HEK293 (cell line): ENCODE measurements at regions not wholly inside any gene's neighbourhood (a gene's known extent, or its start where the extent isn't known, plus 50 kb on each side); places are given as distances from the start of the nearest gene placed in this dataset.

ENCODE experiments used
- CTCF ChIA-PET: fragments of 350-600 bp; formaldehyde crosslinking; extraction: SDS; loops from one replicate; lab custom pipeline; 2021; ENCODE audit warnings: antibody characterized with exemption; lab: Yijun Ruan, JAX
- POLR2A ChIA-PET: fragments of 300-600 bp; formaldehyde crosslinking; extraction: SDS; loops from one replicate; lab custom pipeline; 2020; ENCODE audit warnings: antibody characterized with exemption, inconsistent platforms; lab: Yijun Ruan, JAX
- H3K27ac ChIP-seq: fragments of 200-500 bp; sonication (Bioruptor generic); 2 replicates; pipeline ENCODE4 v1.5.1; 2014; ENCODE audit warnings: low read depth, low read length, control low read depth, inconsistent platforms; ENCODE audit errors: extremely low read depth
- H3K36me3 ChIP-seq, 2 experiments: fragments of 200-500 bp in 1 of 2; sonication (Bioruptor generic) in 1 of 2; 1 replicate in 1 of 2; 2 replicates in 1 of 2; pipeline ENCODE4 v1.5.1; 2014 to 2017; ENCODE audit warnings: inconsistent platforms in 2 of 2, low read length in 2 of 2; ENCODE audit not compliant: control insufficient read depth in 2 of 2, insufficient read depth in 1 of 2
- H3K4me1 ChIP-seq: fragments of 200-500 bp; sonication (Bioruptor generic); 2 replicates; pipeline ENCODE4 v1.5.1; 2014; ENCODE audit warnings: mild to moderate bottlenecking, low read length, inconsistent platforms; ENCODE audit not compliant: control insufficient read depth, insufficient read depth
- H3K4me3 ChIP-seq: 2 replicates; pipeline ENCODE4 v1.5.1; 2011; ENCODE audit warnings: low read depth, mild to moderate bottlenecking, control low read depth, low read length, moderate library complexity
- H3K9me3 ChIP-seq: fragments of 200-500 bp; sonication (Bioruptor generic); 2 replicates; pipeline ENCODE4 v1.5.1; 2014; ENCODE audit warnings: low read depth, low read length, inconsistent platforms; ENCODE audit not compliant: control insufficient read depth, insufficient read depth
- KLF10 ChIP-seq: fragments of 450-650 bp; IDR thresholded peaks from 2 replicates; pipeline ENCODE4 v1.5.1; 2018; ENCODE audit warnings: missing biosample characterization, mild to moderate bottlenecking, missing genetic modification characterization
- KLF8 ChIP-seq: fragments of 450-650 bp; formaldehyde crosslinking; IDR thresholded peaks from 2 replicates; pipeline ENCODE4 v1.5.1; 2016; ENCODE audit warnings: missing biosample characterization, missing genetic modification characterization
- OSR2 ChIP-seq: fragments of 450-650 bp; formaldehyde crosslinking; IDR thresholded peaks from 2 replicates; pipeline ENCODE4 v1.5.1; 2016; ENCODE audit warnings: missing biosample characterization, missing genetic modification characterization
- RBAK ChIP-seq: fragments of 450-650 bp; formaldehyde crosslinking; IDR thresholded peaks from 2 replicates; pipeline ENCODE4 v1.5.1; 2016; ENCODE audit warnings: missing biosample characterization, missing genetic modification characterization
- ZFP3 ChIP-seq: fragments of 450-650 bp; formaldehyde crosslinking; IDR thresholded peaks from 2 replicates; pipeline ENCODE4 v1.5.1; 2016; ENCODE audit warnings: low read depth, missing biosample characterization, missing genetic modification characterization
- ZFP41 ChIP-seq: fragments of 450-650 bp; formaldehyde crosslinking; IDR thresholded peaks from 2 replicates; pipeline ENCODE4 v1.5.1; 2016; ENCODE audit warnings: missing biosample characterization, missing genetic modification characterization, borderline replicate concordance
- ZFP69B ChIP-seq: fragments of 450-650 bp; formaldehyde crosslinking; IDR thresholded peaks from 2 replicates; pipeline ENCODE4 v1.5.1; 2016; ENCODE audit warnings: missing biosample characterization, missing genetic modification characterization
- ZNF155 ChIP-seq: fragments of 450-650 bp; formaldehyde crosslinking; IDR thresholded peaks from 2 replicates; pipeline ENCODE4 v1.5.1; 2016; ENCODE audit warnings: missing biosample characterization, missing genetic modification characterization
- ZNF169 ChIP-seq: fragments of 450-650 bp; formaldehyde crosslinking; IDR thresholded peaks from 2 replicates; pipeline ENCODE4 v1.5.1; 2016; ENCODE audit warnings: missing biosample characterization, missing genetic modification characterization
- ZNF239 ChIP-seq: fragments of 450-650 bp; formaldehyde crosslinking; IDR thresholded peaks from 2 replicates; pipeline ENCODE4 v1.5.1; 2016; ENCODE audit warnings: missing biosample characterization, missing genetic modification characterization
- ZNF324 ChIP-seq: fragments of 450-650 bp; formaldehyde crosslinking; IDR thresholded peaks from 2 replicates; pipeline ENCODE4 v1.5.1; 2016; ENCODE audit warnings: missing biosample characterization, missing genetic modification characterization
- ZNF335 ChIP-seq: fragments of 450-650 bp; formaldehyde crosslinking; conservative IDR thresholded peaks from 2 replicates; pipeline ENCODE4 v1.5.1; 2016; ENCODE audit warnings: missing biosample characterization, missing genetic modification characterization
- ZNF341 ChIP-seq: fragments of 450-650 bp; formaldehyde crosslinking; IDR thresholded peaks from 2 replicates; pipeline ENCODE4; 2016; ENCODE audit warnings: low read depth, missing biosample characterization, missing genetic modification characterization
- ZNF354C ChIP-seq: fragments of 450-650 bp; formaldehyde crosslinking; IDR thresholded peaks from 2 replicates; pipeline ENCODE4 v1.5.1; 2016; ENCODE audit warnings: missing biosample characterization, missing genetic modification characterization, low read depth, borderline replicate concordance
- ZNF548 ChIP-seq: fragments of 450-650 bp; formaldehyde crosslinking; IDR thresholded peaks from 2 replicates; pipeline ENCODE4 v1.5.1; 2016; ENCODE audit warnings: missing biosample characterization, missing genetic modification characterization
- ZNF558 ChIP-seq: fragments of 450-650 bp; formaldehyde crosslinking; IDR thresholded peaks from 2 replicates; pipeline ENCODE4 v1.5.1; 2016; ENCODE audit warnings: missing biosample characterization, missing genetic modification characterization
- ZNF561 ChIP-seq: fragments of 450-650 bp; IDR thresholded peaks from 2 replicates; pipeline ENCODE4 v1.5.1; 2018; ENCODE audit warnings: missing biosample characterization, missing genetic modification characterization, borderline replicate concordance
- ZNF596 ChIP-seq: fragments of 450-650 bp; IDR thresholded peaks from 2 replicates; pipeline ENCODE4 v1.5.0; 2018; ENCODE audit warnings: missing biosample characterization, mild to moderate bottlenecking, missing genetic modification characterization, moderate library complexity
- ZNF610 ChIP-seq: fragments of 450-650 bp; formaldehyde crosslinking; IDR thresholded peaks from 2 replicates; pipeline ENCODE4 v1.5.1; 2016; ENCODE audit warnings: missing biosample characterization, missing genetic modification characterization, borderline replicate concordance
- ZNF777 ChIP-seq: fragments of 450-650 bp; formaldehyde crosslinking; IDR thresholded peaks from 2 replicates; pipeline ENCODE4 v1.5.1; 2017; ENCODE audit warnings: missing biosample characterization, missing genetic modification characterization, borderline replicate concordance
- ZNF830 ChIP-seq: fragments of 450-650 bp; IDR thresholded peaks from 2 replicates; pipeline ENCODE4 v1.5.0; 2018; ENCODE audit warnings: missing biosample characterization, missing genetic modification characterization, low read depth, mild to moderate bottlenecking, moderate library complexity
- ZSCAN23 ChIP-seq: fragments of 450-650 bp; formaldehyde crosslinking; IDR thresholded peaks from 2 replicates; pipeline ENCODE4 v1.5.1; 2016; ENCODE audit warnings: missing biosample characterization, missing genetic modification characterization
- TF ChIP-seq, protein P1 (sequence below): fragments of 450-650 bp; formaldehyde crosslinking; IDR thresholded peaks from 2 replicates; pipeline ENCODE4 v1.5.1; 2016; ENCODE audit warnings: missing biosample characterization, missing genetic modification characterization
- TF ChIP-seq, protein P2 (sequence below): fragments of 450-650 bp; formaldehyde crosslinking; IDR thresholded peaks from 2 replicates; pipeline ENCODE4 v1.5.1; 2016; ENCODE audit warnings: missing biosample characterization, missing genetic modification characterization
- TF ChIP-seq, protein P3 (sequence below): fragments of 450-650 bp; formaldehyde crosslinking; IDR thresholded peaks from 2 replicates; pipeline ENCODE4 v1.5.1; 2016; ENCODE audit warnings: missing biosample characterization, missing genetic modification characterization
- TF ChIP-seq, protein P4 (sequence below): sonication (generic); formaldehyde crosslinking; IDR thresholded peaks from 2 replicates; pipeline ENCODE4 v1.8.1; 2022; ENCODE audit warnings: mild to moderate bottlenecking, moderate library complexity, missing genetic modification reagents
- TF ChIP-seq, protein P5 (sequence below): fragments of 450-650 bp; formaldehyde crosslinking; IDR thresholded peaks from 2 replicates; pipeline ENCODE4 v1.5.1; 2016; ENCODE audit warnings: missing biosample characterization, missing genetic modification characterization

DNA sequence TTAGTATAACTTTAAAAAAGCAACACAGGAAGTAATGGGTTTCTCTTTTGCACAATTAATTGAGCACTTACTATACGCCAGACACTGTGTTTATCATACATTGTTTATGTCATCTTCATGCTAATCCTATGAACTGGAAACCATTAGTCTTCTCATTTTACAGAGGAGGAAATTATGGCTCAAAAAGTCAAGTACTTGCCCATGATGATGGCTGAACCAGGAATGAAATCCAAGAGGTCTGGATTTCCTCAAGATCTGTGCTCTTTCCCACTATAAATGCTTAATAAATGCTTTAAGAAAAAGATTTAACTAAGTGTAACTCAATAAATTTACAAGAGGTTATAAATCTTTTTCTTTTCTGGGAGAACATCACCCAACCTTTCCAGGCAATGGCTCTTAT lies 303.7 kb upstream of the RRP15 start (continued):
- TF ChIP-seq, protein P1, sequence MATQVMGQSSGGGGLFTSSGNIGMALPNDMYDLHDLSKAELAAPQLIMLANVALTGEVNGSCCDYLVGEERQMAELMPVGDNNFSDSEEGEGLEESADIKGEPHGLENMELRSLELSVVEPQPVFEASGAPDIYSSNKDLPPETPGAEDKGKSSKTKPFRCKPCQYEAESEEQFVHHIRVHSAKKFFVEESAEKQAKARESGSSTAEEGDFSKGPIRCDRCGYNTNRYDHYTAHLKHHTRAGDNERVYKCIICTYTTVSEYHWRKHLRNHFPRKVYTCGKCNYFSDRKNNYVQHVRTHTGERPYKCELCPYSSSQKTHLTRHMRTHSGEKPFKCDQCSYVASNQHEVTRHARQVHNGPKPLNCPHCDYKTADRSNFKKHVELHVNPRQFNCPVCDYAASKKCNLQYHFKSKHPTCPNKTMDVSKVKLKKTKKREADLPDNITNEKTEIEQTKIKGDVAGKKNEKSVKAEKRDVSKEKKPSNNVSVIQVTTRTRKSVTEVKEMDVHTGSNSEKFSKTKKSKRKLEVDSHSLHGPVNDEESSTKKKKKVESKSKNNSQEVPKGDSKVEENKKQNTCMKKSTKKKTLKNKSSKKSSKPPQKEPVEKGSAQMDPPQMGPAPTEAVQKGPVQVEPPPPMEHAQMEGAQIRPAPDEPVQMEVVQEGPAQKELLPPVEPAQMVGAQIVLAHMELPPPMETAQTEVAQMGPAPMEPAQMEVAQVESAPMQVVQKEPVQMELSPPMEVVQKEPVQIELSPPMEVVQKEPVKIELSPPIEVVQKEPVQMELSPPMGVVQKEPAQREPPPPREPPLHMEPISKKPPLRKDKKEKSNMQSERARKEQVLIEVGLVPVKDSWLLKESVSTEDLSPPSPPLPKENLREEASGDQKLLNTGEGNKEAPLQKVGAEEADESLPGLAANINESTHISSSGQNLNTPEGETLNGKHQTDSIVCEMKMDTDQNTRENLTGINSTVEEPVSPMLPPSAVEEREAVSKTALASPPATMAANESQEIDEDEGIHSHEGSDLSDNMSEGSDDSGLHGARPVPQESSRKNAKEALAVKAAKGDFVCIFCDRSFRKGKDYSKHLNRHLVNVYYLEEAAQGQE: no peak
- TF ChIP-seq ZFP69B (tag by site-specific recombination) (no peak), RBAK (tag by site-specific recombination) (no peak), ZNF169 (tag by site-specific recombination) (no peak), ZFP3 (tag by site-specific recombination) (no peak), ZNF830 (tag by site-specific recombination) (no peak), ZNF596 (no peak), KLF10 (tag by site-specific recombination) (no peak), ZNF155 (no peak), OSR2 (tag by site-specific recombination) (no peak)
- TF ChIP-seq, protein P2, sequence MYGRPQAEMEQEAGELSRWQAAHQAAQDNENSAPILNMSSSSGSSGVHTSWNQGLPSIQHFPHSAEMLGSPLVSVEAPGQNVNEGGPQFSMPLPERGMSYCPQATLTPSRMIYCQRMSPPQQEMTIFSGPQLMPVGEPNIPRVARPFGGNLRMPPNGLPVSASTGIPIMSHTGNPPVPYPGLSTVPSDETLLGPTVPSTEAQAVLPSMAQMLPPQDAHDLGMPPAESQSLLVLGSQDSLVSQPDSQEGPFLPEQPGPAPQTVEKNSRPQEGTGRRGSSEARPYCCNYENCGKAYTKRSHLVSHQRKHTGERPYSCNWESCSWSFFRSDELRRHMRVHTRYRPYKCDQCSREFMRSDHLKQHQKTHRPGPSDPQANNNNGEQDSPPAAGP (tag by site-specific recombination): no peak
- TF ChIP-seq, protein P3, sequence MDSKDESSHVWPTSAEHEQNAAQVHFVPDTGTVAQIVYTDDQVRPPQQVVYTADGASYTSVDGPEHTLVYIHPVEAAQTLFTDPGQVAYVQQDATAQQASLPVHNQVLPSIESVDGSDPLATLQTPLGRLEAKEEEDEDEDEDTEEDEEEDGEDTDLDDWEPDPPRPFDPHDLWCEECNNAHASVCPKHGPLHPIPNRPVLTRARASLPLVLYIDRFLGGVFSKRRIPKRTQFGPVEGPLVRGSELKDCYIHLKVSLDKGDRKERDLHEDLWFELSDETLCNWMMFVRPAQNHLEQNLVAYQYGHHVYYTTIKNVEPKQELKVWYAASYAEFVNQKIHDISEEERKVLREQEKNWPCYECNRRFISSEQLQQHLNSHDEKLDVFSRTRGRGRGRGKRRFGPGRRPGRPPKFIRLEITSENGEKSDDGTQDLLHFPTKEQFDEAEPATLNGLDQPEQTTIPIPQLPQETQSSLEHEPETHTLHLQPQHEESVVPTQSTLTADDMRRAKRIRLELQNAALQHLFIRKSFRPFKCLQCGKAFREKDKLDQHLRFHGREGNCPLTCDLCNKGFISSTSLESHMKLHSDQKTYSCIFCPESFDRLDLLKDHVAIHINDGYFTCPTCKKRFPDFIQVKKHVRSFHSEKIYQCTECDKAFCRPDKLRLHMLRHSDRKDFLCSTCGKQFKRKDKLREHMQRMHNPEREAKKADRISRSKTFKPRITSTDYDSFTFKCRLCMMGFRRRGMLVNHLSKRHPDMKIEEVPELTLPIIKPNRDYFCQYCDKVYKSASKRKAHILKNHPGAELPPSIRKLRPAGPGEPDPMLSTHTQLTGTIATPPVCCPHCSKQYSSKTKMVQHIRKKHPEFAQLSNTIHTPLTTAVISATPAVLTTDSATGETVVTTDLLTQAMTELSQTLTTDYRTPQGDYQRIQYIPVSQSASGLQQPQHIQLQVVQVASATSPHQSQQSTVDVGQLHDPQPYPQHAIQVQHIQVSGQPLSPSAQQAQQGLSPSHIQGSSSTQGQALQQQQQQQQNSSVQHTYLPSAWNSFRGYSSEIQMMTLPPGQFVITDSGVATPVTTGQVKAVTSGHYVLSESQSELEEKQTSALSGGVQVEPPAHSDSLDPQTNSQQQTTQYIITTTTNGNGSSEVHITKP (tag by site-specific recombination): no peak
- TF ChIP-seq, protein P4, sequence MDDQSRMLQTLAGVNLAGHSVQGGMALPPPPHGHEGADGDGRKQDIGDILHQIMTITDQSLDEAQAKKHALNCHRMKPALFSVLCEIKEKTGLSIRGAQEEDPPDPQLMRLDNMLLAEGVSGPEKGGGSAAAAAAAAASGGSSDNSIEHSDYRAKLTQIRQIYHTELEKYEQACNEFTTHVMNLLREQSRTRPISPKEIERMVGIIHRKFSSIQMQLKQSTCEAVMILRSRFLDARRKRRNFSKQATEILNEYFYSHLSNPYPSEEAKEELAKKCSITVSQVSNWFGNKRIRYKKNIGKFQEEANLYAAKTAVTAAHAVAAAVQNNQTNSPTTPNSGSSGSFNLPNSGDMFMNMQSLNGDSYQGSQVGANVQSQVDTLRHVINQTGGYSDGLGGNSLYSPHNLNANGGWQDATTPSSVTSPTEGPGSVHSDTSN: no peak

DNA sequence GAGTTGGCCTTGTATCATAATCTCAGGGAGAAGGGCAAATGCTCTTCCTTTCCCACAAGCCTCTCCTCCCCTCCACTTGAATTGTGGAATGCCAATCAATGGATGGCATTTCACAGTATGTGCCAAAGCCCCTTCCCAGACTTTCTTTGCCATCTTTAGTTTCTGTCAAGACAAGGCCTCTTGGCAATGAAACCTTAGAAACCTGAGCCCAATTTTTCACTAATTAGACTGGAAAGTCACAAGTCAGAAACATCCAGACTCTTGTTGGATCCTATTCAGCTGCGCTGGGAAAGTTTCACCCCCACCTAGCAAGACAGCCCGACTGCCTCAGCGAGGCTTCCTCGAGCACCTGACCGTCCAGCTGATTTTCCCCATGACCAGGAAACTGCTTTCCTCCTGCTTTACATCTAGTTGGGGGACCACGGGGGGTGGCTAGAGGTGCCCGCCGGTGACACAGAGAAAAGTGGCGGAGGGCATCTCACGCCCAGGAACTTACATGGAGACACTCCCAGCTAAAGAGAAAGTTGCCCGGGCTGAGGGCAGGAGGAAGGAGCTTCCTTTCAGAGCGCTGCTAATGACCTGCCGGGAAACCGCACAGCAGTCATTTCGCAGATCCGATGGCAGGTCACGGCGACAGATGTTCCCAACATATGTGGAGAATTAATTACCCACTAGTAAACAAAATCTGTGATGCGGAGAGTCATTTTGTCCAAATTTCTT lies 302.6 kb upstream of the RRP15 start:
- Histone ChIP-seq H3K27ac (no peak overlapping the region), H3K4me1 (no peaks in the 10 kb centered on the region), H3K4me3 (no peak overlapping the region), H3K9me3 (no peaks in the 10 kb centered on the region), H3K36me3 (no peaks in the 10 kb centered on the region)
- ChIA-PET POLR2A (no interaction called here), CTCF (interaction anchor here (0.5 kb wide), 1 partner anchor 347 kb away, joined by 3 read pairs; no protein-coding TSS in a partner anchor)
- TF ChIP-seq ZNF558 (tag by site-specific recombination): no peak
- TF ChIP-seq ZSCAN23 (tag by site-specific recombination): no peak
- TF ChIP-seq, protein P5, sequence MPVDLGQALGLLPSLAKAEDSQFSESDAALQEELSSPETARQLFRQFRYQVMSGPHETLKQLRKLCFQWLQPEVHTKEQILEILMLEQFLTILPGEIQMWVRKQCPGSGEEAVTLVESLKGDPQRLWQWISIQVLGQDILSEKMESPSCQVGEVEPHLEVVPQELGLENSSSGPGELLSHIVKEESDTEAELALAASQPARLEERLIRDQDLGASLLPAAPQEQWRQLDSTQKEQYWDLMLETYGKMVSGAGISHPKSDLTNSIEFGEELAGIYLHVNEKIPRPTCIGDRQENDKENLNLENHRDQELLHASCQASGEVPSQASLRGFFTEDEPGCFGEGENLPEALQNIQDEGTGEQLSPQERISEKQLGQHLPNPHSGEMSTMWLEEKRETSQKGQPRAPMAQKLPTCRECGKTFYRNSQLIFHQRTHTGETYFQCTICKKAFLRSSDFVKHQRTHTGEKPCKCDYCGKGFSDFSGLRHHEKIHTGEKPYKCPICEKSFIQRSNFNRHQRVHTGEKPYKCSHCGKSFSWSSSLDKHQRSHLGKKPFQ (tag by site-specific recombination): no peak
- TF ChIP-seq ZNF335: no peak
- TF ChIP-seq ZNF561 (tag by site-specific recombination): no peak
- no peak for TF ChIP-seq ZNF354C (tag by site-specific recombination)
- TF ChIP-seq ZNF548 (tag by site-specific recombination): no peak
- no peak for TF ChIP-seq ZNF777
- TF ChIP-seq ZNF239 (tag by site-specific recombination): no peak
- no peak for TF ChIP-seq ZNF341 (tag by site-specific recombination)
- no peak for TF ChIP-seq ZNF610 (tag by site-specific recombination)
- no peak for TF ChIP-seq ZNF324 (tag by site-specific recombination)
- TF ChIP-seq KLF10 (tag by site-specific recombination): no peak
- no peak for TF ChIP-seq ZFP41 (tag by site-specific recombination)
- no peak for TF ChIP-seq KLF8
